WTC11 (cell line): ENCODE measurements at regions not wholly inside any gene's neighbourhood (a gene's known extent, or its start where the extent isn't known, plus 50 kb on each side); places are given as distances from the start of the nearest gene placed in this dataset.

Source experiments
- ATAC-seq: fragments of 200-7000 bp; cut with Tn5 transposase; 2 replicates; pipeline ENCODE4 v1.10.0; 2021; ENCODE audit warnings: mild to moderate bottlenecking, moderate library complexity
- CTCF ChIA-PET: fragments of 300-600 bp; sonication (Branson Sonifier 250); formaldehyde crosslinking; loops from one replicate; lab custom pipeline; 2021; ENCODE audit warnings: antibody characterized with exemption; lab: Charles Lee
- POLR2A ChIA-PET: fragments of 350-600 bp; sonication (Branson Sonifier 250); formaldehyde crosslinking; loops from one replicate; lab custom pipeline; 2021; ENCODE audit warnings: antibody characterized with exemption; lab: Charles Lee
- DNase-seq: peaks from one replicate; pipeline ENCODE4 v3.0.0; 2021; ENCODE audit warnings: low spot score
- H3K27ac Mint-ChIP-seq: 2 replicates; pipeline ENCODE4 v1.8.0; 2021; ENCODE audit warnings: mixed read lengths
- H3K27me3 Mint-ChIP-seq: 2 replicates; pipeline ENCODE4 v1.8.0; 2021; ENCODE audit warnings: low read depth, mild to moderate bottlenecking, moderate library complexity, mixed read lengths
- H3K36me3 Mint-ChIP-seq: 2 replicates; pipeline ENCODE4 v1.8.0; 2021; ENCODE audit warnings: mixed read lengths
- H3K4me1 Mint-ChIP-seq: 2 replicates; pipeline ENCODE4 v1.8.0; 2022; ENCODE audit warnings: mixed read lengths
- H3K4me3 Mint-ChIP-seq: 2 replicates; pipeline ENCODE4 v1.8.0; 2021; ENCODE audit warnings: mild to moderate bottlenecking, moderate library complexity, mixed read lengths
- H3K9me3 Mint-ChIP-seq: 2 replicates; pipeline ENCODE4 v1.8.0; 2021; ENCODE audit warnings: mixed read lengths
- ARID4B ChIP-seq: sonication (generic); formaldehyde crosslinking; IDR thresholded peaks from 2 replicates; pipeline ENCODE4 v1.8.0; 2023; ENCODE audit warnings: missing genetic modification reagents, mild to moderate bottlenecking, borderline replicate concordance
- E2F1 ChIP-seq: sonication (generic); formaldehyde crosslinking; IDR thresholded peaks from 2 replicates; pipeline ENCODE4 v1.8.0; 2022; ENCODE audit warnings: mild to moderate bottlenecking, missing genetic modification reagents
- FOXP4 ChIP-seq: sonication (generic); formaldehyde crosslinking; IDR thresholded peaks from 2 replicates; pipeline ENCODE4 v1.8.0; 2022; ENCODE audit warnings: mild to moderate bottlenecking, missing genetic modification reagents
- HMGXB4 ChIP-seq: sonication (generic); formaldehyde crosslinking; IDR thresholded peaks from 2 replicates; pipeline ENCODE4 v1.8.1; 2023; ENCODE audit warnings: mild to moderate bottlenecking, moderate library complexity, missing genetic modification reagents
- IRF1 ChIP-seq: sonication (generic); formaldehyde crosslinking; IDR thresholded peaks from 2 replicates; pipeline ENCODE4 v1.8.0; 2023; ENCODE audit warnings: missing genetic modification reagents
- IRF2 ChIP-seq: sonication (generic); formaldehyde crosslinking; IDR thresholded peaks from 2 replicates; pipeline ENCODE4 v1.8.0; 2022; ENCODE audit warnings: low read depth, missing genetic modification reagents, borderline replicate concordance
- KAT7 ChIP-seq: sonication (generic); formaldehyde crosslinking; IDR thresholded peaks from 2 replicates; pipeline ENCODE4 v1.8.1; 2023; ENCODE audit warnings: missing genetic modification reagents, mild to moderate bottlenecking, borderline replicate concordance
- NR3C1 ChIP-seq: sonication (generic); formaldehyde crosslinking; conservative IDR thresholded peaks from 2 replicates; pipeline ENCODE4 v1.8.1; 2023; ENCODE audit warnings: low read depth, mild to moderate bottlenecking, missing genetic modification reagents
- RELA ChIP-seq: sonication (generic); formaldehyde crosslinking; IDR thresholded peaks from 2 replicates; pipeline ENCODE4 v1.8.1; 2022; ENCODE audit warnings: missing genetic modification reagents, mild to moderate bottlenecking, borderline replicate concordance
- SMAD3 ChIP-seq: sonication (generic); formaldehyde crosslinking; IDR thresholded peaks from 2 replicates; pipeline ENCODE4 v1.8.0; 2022; ENCODE audit warnings: missing genetic modification reagents, mild to moderate bottlenecking, borderline replicate concordance
- ZNF138 ChIP-seq: sonication (generic); formaldehyde crosslinking; conservative IDR thresholded peaks from 2 replicates; pipeline ENCODE4 v1.8.1; 2022; ENCODE audit warnings: mild to moderate bottlenecking, moderate library complexity, missing genetic modification reagents
- ZNF425 ChIP-seq: fragments of 250-450 bp; sonication (Bioruptor Pico); conservative IDR thresholded peaks from 2 replicates; pipeline ENCODE4 v1.9.0; 2021; ENCODE audit warnings: mild to moderate bottlenecking
- TF ChIP-seq, protein P1 (sequence below): sonication (generic); formaldehyde crosslinking; IDR thresholded peaks from 2 replicates; pipeline ENCODE4 v1.8.0; 2022; ENCODE audit warnings: mild to moderate bottlenecking, missing genetic modification reagents
- TF ChIP-seq, protein P2 (sequence below): sonication (generic); formaldehyde crosslinking; IDR thresholded peaks from 2 replicates; pipeline ENCODE4 v1.8.1; 2023; ENCODE audit warnings: mild to moderate bottlenecking, missing genetic modification reagents, moderate library complexity
- TF ChIP-seq, protein P3 (sequence below): fragments of 250-450 bp; sonication (Bioruptor Pico); IDR thresholded peaks from 2 replicates; pipeline ENCODE4 v1.9.0; 2021; ENCODE audit warnings: moderate library complexity, mild to moderate bottlenecking, inconsistent platforms, borderline replicate concordance

DNA sequence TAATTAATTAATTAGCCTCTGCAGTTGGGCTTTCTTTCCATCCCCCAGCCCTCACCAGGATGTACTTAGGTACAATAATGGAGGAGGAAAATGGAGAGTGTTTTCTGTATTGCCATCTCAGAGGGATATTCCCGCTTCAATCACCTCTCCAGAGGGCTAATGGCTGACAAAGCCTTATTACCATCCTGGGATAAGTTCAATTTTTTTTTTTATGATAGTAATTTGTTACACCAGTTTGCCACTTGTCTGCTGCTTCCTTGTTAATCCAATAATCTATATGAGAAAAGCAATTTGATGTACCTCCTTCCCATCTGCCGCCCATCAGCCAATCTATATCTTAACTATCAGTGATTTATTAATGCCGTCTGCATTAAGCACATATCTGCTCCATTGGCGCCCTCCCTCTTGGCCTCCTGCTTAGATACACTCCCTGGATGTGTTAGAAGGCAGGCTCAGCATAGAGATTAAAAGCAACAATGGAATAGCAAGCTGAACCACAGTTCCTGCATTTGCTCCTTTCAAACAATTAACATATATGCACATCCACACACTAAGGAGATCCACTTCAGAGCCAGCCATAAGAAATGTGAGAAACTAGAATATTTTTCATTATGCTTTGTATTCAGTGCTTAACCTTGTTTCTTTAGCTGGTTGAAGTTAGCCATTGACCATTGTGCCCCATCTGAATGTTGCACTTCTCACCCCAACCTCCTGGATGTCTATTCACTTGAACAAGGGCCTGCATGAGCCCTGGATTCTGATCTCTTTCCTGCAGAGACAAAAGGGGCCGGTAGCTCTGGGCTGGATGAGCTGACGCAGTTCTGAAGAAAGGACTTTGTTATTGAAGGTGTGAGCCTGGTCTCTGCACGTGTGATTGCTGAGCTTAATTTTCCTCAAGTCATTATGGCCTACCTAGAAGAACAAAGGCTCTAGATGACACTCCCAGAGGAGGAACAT is 237.3 kb upstream of the GAP43 start (continued):
- TF ChIP-seq HMGXB4 (CRISPR knock-in tag) (no peak), NR3C1 (CRISPR knock-in tag) (no peak), ZNF425 (CRISPR knock-in tag) (no peak)

- no peaks in the 10 kb centered on the region for H3K27me3 Mint-ChIP-seq
- DNase-seq: no peak
- H3K27ac Mint-ChIP-seq: no peak overlapping the region
- POLR2A ChIA-PET: interaction anchor here (0.9 kb wide), 1 partner anchor 160 kb away, joined by 3 read pairs; no protein-coding TSS in a partner anchor
- TF ChIP-seq, protein P1, sequence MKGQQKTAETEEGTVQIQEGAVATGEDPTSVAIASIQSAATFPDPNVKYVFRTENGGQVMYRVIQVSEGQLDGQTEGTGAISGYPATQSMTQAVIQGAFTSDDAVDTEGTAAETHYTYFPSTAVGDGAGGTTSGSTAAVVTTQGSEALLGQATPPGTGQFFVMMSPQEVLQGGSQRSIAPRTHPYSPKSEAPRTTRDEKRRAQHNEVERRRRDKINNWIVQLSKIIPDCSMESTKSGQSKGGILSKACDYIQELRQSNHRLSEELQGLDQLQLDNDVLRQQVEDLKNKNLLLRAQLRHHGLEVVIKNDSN (CRISPR knock-in tag): no peak
- TF ChIP-seq KAT7 (CRISPR knock-in tag) (no peak), RELA (CRISPR knock-in tag) (no peak), FOXP4 (CRISPR knock-in tag) (no peak), IRF2 (CRISPR knock-in tag) (no peak), E2F1 (CRISPR knock-in tag) (no peak), IRF1 (CRISPR knock-in tag) (no peak), ARID4B (CRISPR knock-in tag) (no peak), SMAD3 (CRISPR knock-in tag) (no peak), ZNF138 (no peak)
- TF ChIP-seq, protein P2, sequence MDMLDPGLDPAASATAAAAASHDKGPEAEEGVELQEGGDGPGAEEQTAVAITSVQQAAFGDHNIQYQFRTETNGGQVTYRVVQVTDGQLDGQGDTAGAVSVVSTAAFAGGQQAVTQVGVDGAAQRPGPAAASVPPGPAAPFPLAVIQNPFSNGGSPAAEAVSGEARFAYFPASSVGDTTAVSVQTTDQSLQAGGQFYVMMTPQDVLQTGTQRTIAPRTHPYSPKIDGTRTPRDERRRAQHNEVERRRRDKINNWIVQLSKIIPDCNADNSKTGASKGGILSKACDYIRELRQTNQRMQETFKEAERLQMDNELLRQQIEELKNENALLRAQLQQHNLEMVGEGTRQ: no peak
- TF ChIP-seq, protein P3, sequence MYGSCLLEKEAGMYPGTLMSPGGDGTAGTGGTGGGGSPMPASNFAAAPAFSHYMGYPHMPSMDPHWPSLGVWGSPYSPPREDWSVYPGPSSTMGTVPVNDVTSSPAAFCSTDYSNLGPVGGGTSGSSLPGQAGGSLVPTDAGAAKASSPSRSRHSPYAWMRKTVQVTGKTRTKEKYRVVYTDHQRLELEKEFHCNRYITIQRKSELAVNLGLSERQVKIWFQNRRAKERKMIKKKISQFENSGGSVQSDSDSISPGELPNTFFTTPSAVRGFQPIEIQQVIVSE (CRISPR knock-in tag): no peak
- TF ChIP-seq, all 79 proteins: peak for 0
- Mint-ChIP-seq H3K4me3 (no peak overlapping the region), H3K9me3 (no peaks in the 10 kb centered on the region), H3K36me3 (no peaks in the 10 kb centered on the region), H3K4me1 (peaks cover 51% of the 10 kb centered on the region)
- no peak for ATAC-seq
- CTCF ChIA-PET: no interaction called here
Measured at GRCh38 chr3:115388166-115388565, 235.1 kb upstream of the GAP43 start.
